ENCODE measurements at regions not wholly inside any gene's neighbourhood (a gene's known extent, or its start where the extent isn't known, plus 50 kb on each side); places are given as distances from the start of the nearest gene placed in this dataset.

- no peaks in the 10 kb centered on the region for H3K79me2 ChIP-seq (ENCODE audit: control insufficient read depth, low read length)
Measured at GRCh38 chr2:142241016-142241415, 110.2 kb upstream of the LRP1B start.

GRCh38 chr2:142236181-142236580 lies 105.4 kb upstream of the LRP1B start:
- H3K4me3 ChIP-seq (ENCODE audit: low read length): no peak overlapping the region
- no peaks in the 10 kb centered on the region for H3K36me3 ChIP-seq (ENCODE audit: control insufficient read depth, low read length)
- H3K4me1 ChIP-seq (ENCODE audit: control insufficient read depth, low read length): no peaks in the 10 kb centered on the region
- TF ChIP-seq, protein P1, sequence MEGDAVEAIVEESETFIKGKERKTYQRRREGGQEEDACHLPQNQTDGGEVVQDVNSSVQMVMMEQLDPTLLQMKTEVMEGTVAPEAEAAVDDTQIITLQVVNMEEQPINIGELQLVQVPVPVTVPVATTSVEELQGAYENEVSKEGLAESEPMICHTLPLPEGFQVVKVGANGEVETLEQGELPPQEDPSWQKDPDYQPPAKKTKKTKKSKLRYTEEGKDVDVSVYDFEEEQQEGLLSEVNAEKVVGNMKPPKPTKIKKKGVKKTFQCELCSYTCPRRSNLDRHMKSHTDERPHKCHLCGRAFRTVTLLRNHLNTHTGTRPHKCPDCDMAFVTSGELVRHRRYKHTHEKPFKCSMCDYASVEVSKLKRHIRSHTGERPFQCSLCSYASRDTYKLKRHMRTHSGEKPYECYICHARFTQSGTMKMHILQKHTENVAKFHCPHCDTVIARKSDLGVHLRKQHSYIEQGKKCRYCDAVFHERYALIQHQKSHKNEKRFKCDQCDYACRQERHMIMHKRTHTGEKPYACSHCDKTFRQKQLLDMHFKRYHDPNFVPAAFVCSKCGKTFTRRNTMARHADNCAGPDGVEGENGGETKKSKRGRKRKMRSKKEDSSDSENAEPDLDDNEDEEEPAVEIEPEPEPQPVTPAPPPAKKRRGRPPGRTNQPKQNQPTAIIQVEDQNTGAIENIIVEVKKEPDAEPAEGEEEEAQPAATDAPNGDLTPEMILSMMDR (IDR thresholded peaks at IDR 0.05; ENCODE audit: low read depth, low read length, poor library complexity, severe bottlenecking): no peak
- TF ChIP-seq EZH2phosphoT487 (IDR thresholded peaks at IDR 0.05; ENCODE audit: borderline replicate concordance, low read length): no peak
- H4K20me1 ChIP-seq (ENCODE audit: control insufficient read depth, insufficient read depth, low read depth, low read length): no peaks in the 10 kb centered on the region
- H3K9me3 ChIP-seq (ENCODE audit: control insufficient read depth, insufficient read depth, low read length): no peaks in the 10 kb centered on the region
- no peaks in the 10 kb centered on the region for H3F3A ChIP-seq (ENCODE audit: control insufficient read depth, insufficient read depth)
- peaks cover 6% of the 10 kb centered on the region; the same call in 1 of the 2 replicates for H3K27me3 ChIP-seq (ENCODE audit: control insufficient read depth, low read length)
- no peak overlapping the region for H3K4me2 ChIP-seq (ENCODE audit: low read length)
- no peak overlapping the region for H3K27ac ChIP-seq (ENCODE audit: low read depth, low read length)
- H3K9me2 ChIP-seq (replicated peaks; ENCODE audit: control insufficient read depth, low read length): no peaks in the 10 kb centered on the region
- no peaks in the 10 kb centered on the region for H3K79me2 ChIP-seq (ENCODE audit: control insufficient read depth, low read length)

More at GRCh38 chr2:142241016-142241415, 110.2 kb upstream of the LRP1B start:
- Histone ChIP-seq H3K4me2 (ENCODE audit: low read length) (no peak overlapping the region), H3K9me2 (replicated peaks; ENCODE audit: control insufficient read depth, low read length) (no peaks in the 10 kb centered on the region), H3F3A (ENCODE audit: control insufficient read depth, insufficient read depth) (no peaks in the 10 kb centered on the region), H4K20me1 (ENCODE audit: control insufficient read depth, insufficient read depth, low read depth, low read length) (no peaks in the 10 kb centered on the region), H3K27ac (ENCODE audit: low read depth, low read length) (no peak overlapping the region), H3K9me3 (ENCODE audit: control insufficient read depth, insufficient read depth, low read length) (no peaks in the 10 kb centered on the region), H3K27me3 (ENCODE audit: control insufficient read depth, low read length) (peaks cover 6% of the 10 kb centered on the region; the same call in 1 of the 2 replicates), H3K36me3 (ENCODE audit: control insufficient read depth, low read length) (no peaks in the 10 kb centered on the region), H3K4me1 (ENCODE audit: control insufficient read depth, low read length) (no peaks in the 10 kb centered on the region), H3K4me3 (ENCODE audit: low read length) (no peak overlapping the region)
- TF ChIP-seq, protein P1 (IDR thresholded peaks at IDR 0.05; ENCODE audit: low read depth, low read length, poor library complexity, severe bottlenecking): no peak
- no peak for TF ChIP-seq EZH2phosphoT487 (IDR thresholded peaks at IDR 0.05; ENCODE audit: borderline replicate concordance, low read length)

- Histone ChIP-seq H4K20me1 (ENCODE audit: control insufficient read depth, insufficient read depth, low read depth, low read length) (no peaks in the 10 kb centered on the region), H3K9me2 (replicated peaks; ENCODE audit: control insufficient read depth, low read length) (no peaks in the 10 kb centered on the region), H3K36me3 (ENCODE audit: control insufficient read depth, low read length) (no peaks in the 10 kb centered on the region), H3K79me2 (ENCODE audit: control insufficient read depth, low read length) (no peaks in the 10 kb centered on the region), H3K9me3 (ENCODE audit: control insufficient read depth, insufficient read depth, low read length) (no peaks in the 10 kb centered on the region), H3K27me3 (ENCODE audit: control insufficient read depth, low read length) (peaks cover 3% of the 10 kb centered on the region; the same call in 1 of the 2 replicates), H3K27ac (ENCODE audit: low read depth, low read length) (no peak overlapping the region), H3K4me2 (ENCODE audit: low read length) (no peak overlapping the region), H3F3A (ENCODE audit: control insufficient read depth, insufficient read depth) (no peaks in the 10 kb centered on the region), H3K4me3 (ENCODE audit: low read length) (no peak overlapping the region), H3K4me1 (ENCODE audit: control insufficient read depth, low read length) (no peaks in the 10 kb centered on the region)
- TF ChIP-seq, protein P1 (IDR thresholded peaks at IDR 0.05; ENCODE audit: low read depth, low read length, poor library complexity, severe bottlenecking): no peak
- no peak for TF ChIP-seq EZH2phosphoT487 (IDR thresholded peaks at IDR 0.05; ENCODE audit: borderline replicate concordance, low read length)
Measured at GRCh38 chr2:142234741-142235140, 103.9 kb upstream of the LRP1B start.

Measured in DOHH2 (cell line).